Common myeloid progenitor, CD34-positive (primary cell): ENCODE measurements at regions not wholly inside any gene's neighbourhood (a gene's known extent, or its start where the extent isn't known, plus 50 kb on each side); places are given as distances from the start of the nearest gene placed in this dataset.

Experiments used
- CTCF ChIA-PET: fragments of 350-600 bp; sonication (Branson Sonifier 250); formaldehyde crosslinking; loops from one replicate; lab custom pipeline; 2021; ENCODE audit warnings: antibody characterized with exemption; lab: Charles Lee
- POLR2A ChIA-PET: fragments of 350-600 bp; sonication (Branson Sonifier 250); formaldehyde crosslinking; loops from one replicate; lab custom pipeline; 2021; ENCODE audit warnings: antibody characterized with exemption; lab: Charles Lee
- DNase-seq, 3 donors: peaks; one replicate each; pipeline versions ENCODE4 v3.0.0 to v3.0.0-alpha.2; 2013
- H3K27ac ChIP-seq, 2 experiments: 1 replicate in 1 of 2; 2 replicates in 1 of 2; pipeline ENCODE4 v1.7.0; 2013; ENCODE audit warnings: inconsistent platforms in 2 of 2, low read length in 2 of 2, mild to moderate bottlenecking in 2 of 2, low read depth in 1 of 2, moderate library complexity in 1 of 2; ENCODE audit not compliant: severe bottlenecking in 2 of 2, insufficient read depth in 1 of 2, poor library complexity in 1 of 2
- H3K27me3 ChIP-seq, 5 experiments: replicated peaks in 2 of 5; 1 replicate in 3 of 5; 2 replicates in 2 of 5; pipeline versions ENCODE4 v1.6.1 to v1.7.0; 2013; ENCODE audit warnings: low read length in 4 of 5, mild to moderate bottlenecking in 2 of 5, moderate library complexity in 2 of 5, inconsistent platforms in 1 of 5; ENCODE audit not compliant: insufficient read depth in 5 of 5, control insufficient read depth in 4 of 5
- H3K36me3 ChIP-seq, 4 experiments: 1 replicate in 2 of 4; 2 replicates in 2 of 4; pipeline versions ENCODE4 v1.6.1 to v1.7.0; 2013; ENCODE audit warnings: low read length in 3 of 4, control low read depth in 1 of 4, mild to moderate bottlenecking in 1 of 4; ENCODE audit not compliant: control insufficient read depth in 4 of 4, insufficient read depth in 4 of 4
- H3K4me1 ChIP-seq, 4 experiments: 1 replicate in 3 of 4; 2 replicates in 1 of 4; pipeline versions ENCODE4 v1.6.1 to v1.7.1; 2013; ENCODE audit warnings: low read length in 3 of 4, mild to moderate bottlenecking in 3 of 4, control low read depth in 1 of 4, inconsistent platforms in 1 of 4, moderate library complexity in 1 of 4; ENCODE audit not compliant: control insufficient read depth in 4 of 4, insufficient read depth in 4 of 4; ENCODE audit errors: control extremely low read depth in 1 of 4
- H3K4me3 ChIP-seq, 7 experiments: 1 replicate in 4 of 7; 2 replicates in 3 of 7; pipeline versions ENCODE4 v1.5.1 to v1.7.0; 2013; ENCODE audit warnings: mild to moderate bottlenecking in 7 of 7, low read length in 6 of 7, moderate library complexity in 6 of 7, inconsistent platforms in 2 of 7, low read depth in 2 of 7, control low read depth in 1 of 7; ENCODE audit not compliant: insufficient read depth in 4 of 7, control insufficient read depth in 1 of 7; ENCODE audit errors: extremely low read depth in 1 of 7
- H3K9me3 ChIP-seq, 5 experiments: 1 replicate in 4 of 5; 2 replicates in 1 of 5; pipeline versions ENCODE4 v1.6.1 to v1.7.1; 2013; ENCODE audit warnings: low read length in 4 of 5, mild to moderate bottlenecking in 2 of 5, inconsistent platforms in 1 of 5, low read depth in 1 of 5, moderate library complexity in 1 of 5; ENCODE audit not compliant: control insufficient read depth in 4 of 5, insufficient read depth in 2 of 5; ENCODE audit errors: control extremely low read depth in 1 of 5
- WGBS: methylation state at CpG from one replicate; pipeline ENCODE4 v1.1.5; 2013; ENCODE audit not compliant: insufficient coverage; 5-methylcytosine and 5-hydroxymethylcytosine counted together

- Histone ChIP-seq H3K27me3 (no peaks in the 10 kb centered on the region), H3K4me1 (peaks cover 0 to 2% (median 0%) of the 10 kb centered on the region in 4 experiments), H3K27ac (no peak overlapping the region), H3K4me3 (no peak overlapping the region), H3K9me3 (no peaks in the 10 kb centered on the region), H3K36me3 (no peaks in the 10 kb centered on the region)
- no CpG with 5 or more reads among the region's 1 CpG for WGBS
- no peak for DNase-seq
- CTCF ChIA-PET: no interaction called here
- POLR2A ChIA-PET: no interaction called here
Measured at GRCh38 chr4:95627024-95627605, 78.3 kb upstream of the UNC5C start.

- CTCF ChIA-PET: no interaction called here
- Histone ChIP-seq H3K4me3 (no peak overlapping the region), H3K9me3 (no peaks in the 10 kb centered on the region), H3K27ac (no peak overlapping the region), H3K4me1 (peaks cover 0 to 2% (median 0%) of the 10 kb centered on the region in 4 experiments), H3K27me3 (no peaks in the 10 kb centered on the region), H3K36me3 (no peaks in the 10 kb centered on the region)
- DNase-seq: no peak
- POLR2A ChIA-PET: no interaction called here
Measured at GRCh38 chr4:95625020-95625419, 76.2 kb upstream of the UNC5C start.

- Histone ChIP-seq H3K4me3 (no peak overlapping the region), H3K27me3 (no peaks in the 10 kb centered on the region), H3K36me3 (no peaks in the 10 kb centered on the region), H3K27ac (no peak overlapping the region), H3K9me3 (peaks cover 0 to 1% (median 0%) of the 10 kb centered on the region in 5 experiments), H3K4me1 (no peaks in the 10 kb centered on the region)
- no peak for DNase-seq
- 100% methylated on average over 4 of the region's 9 CpGs for WGBS
- CTCF ChIA-PET: no interaction called here
- POLR2A ChIA-PET: no interaction called here
Measured at GRCh38 chr4:95619525-95620443, 71.0 kb upstream of the UNC5C start.

- no peak overlapping the region for H3K27ac ChIP-seq
- ChIA-PET POLR2A (no interaction called here), CTCF (no interaction called here)
- no peaks in the 10 kb centered on the region for H3K4me1 ChIP-seq
- H3K36me3 ChIP-seq: no peaks in the 10 kb centered on the region
- no peaks in the 10 kb centered on the region for H3K27me3 ChIP-seq
- H3K4me3 ChIP-seq: no peak overlapping the region
- no peak for DNase-seq
- peaks cover 0 to under 1% (median 0%) of the 10 kb centered on the region in 5 experiments for H3K9me3 ChIP-seq
- WGBS: 100% methylated on average over 4 of the region's 8 CpGs
Measured at GRCh38 chr4:95614684-95615205, 66.0 kb upstream of the UNC5C start.

GRCh38 chr4:95610061-95610569 is 61.3 kb upstream of the UNC5C start:
- Histone ChIP-seq H3K27me3 (no peaks in the 10 kb centered on the region), H3K36me3 (no peaks in the 10 kb centered on the region), H3K27ac (no peak overlapping the region), H3K4me3 (no peak overlapping the region), H3K9me3 (no peaks in the 10 kb centered on the region), H3K4me1 (peaks cover 0 to 6% (median 0%) of the 10 kb centered on the region in 4 experiments)
- no peak for DNase-seq
- ChIA-PET POLR2A (no interaction called here), CTCF (no interaction called here)
- 100% methylated on average over 2 of the region's 3 CpGs for WGBS

- Histone ChIP-seq H3K27ac (no peak overlapping the region), H3K4me1 (peaks cover 0 to 9% (median 2%) of the 10 kb centered on the region in 4 experiments), H3K27me3 (no peaks in the 10 kb centered on the region), H3K9me3 (no peaks in the 10 kb centered on the region), H3K36me3 (no peaks in the 10 kb centered on the region), H3K4me3 (no peak overlapping the region)
- ChIA-PET POLR2A (no interaction called here), CTCF (no interaction called here)
- 85% methylated on average over 6 of the region's 7 CpGs for WGBS
- DNase-seq: peak in 1 of 3 donors; percentile 18
Measured at GRCh38 chr4:95606739-95607138, 58.0 kb upstream of the UNC5C start.

- Histone ChIP-seq H3K9me3 (no peaks in the 10 kb centered on the region), H3K27ac (no peak overlapping the region), H3K4me3 (no peak overlapping the region), H3K36me3 (no peaks in the 10 kb centered on the region), H3K4me1 (peaks cover 0 to 26% (median 17%) of the 10 kb centered on the region in 4 experiments), H3K27me3 (no peaks in the 10 kb centered on the region)
- ChIA-PET POLR2A (no interaction called here), CTCF (interaction anchor here (1.3 kb wide), 1 partner anchor 94 kb away, joined by 3 read pairs; no protein-coding TSS in a partner anchor)
- 67% methylated on average over 1 of the region's 4 CpGs for WGBS
- no peak for DNase-seq
Measured at GRCh38 chr4:95603393-95603792, 54.6 kb upstream of the UNC5C start.
